Kidney (tissue), 13 donors: ENCODE measurements at regions not wholly inside any gene's neighbourhood (a gene's known extent, or its start where the extent isn't known, plus 50 kb on each side); places are given as distances from the start of the nearest gene placed in this dataset.

Source experiments
- DNase-seq, 5 donors: peaks; one replicate each; pipeline ENCODE4 v3.0.0-alpha.2; 2013 to 2020
- FAIRE-seq: peaks from 2 replicates; lab custom pipeline; 2012; peaks lifted over from hg19 to GRCh38; lab: Jason Lieb, UNC
- H3K27ac ChIP-seq, 2 donors: one replicate each; pipeline ENCODE4 v1.7.0; 2013; ENCODE audit warnings: low read depth in 2 of 2, low read length in 2 of 2, inconsistent platforms in 1 of 2
- H3K27me3 ChIP-seq: one replicate; pipeline ENCODE4 v1.7.1; 2013; ENCODE audit warnings: low read length, inconsistent platforms; ENCODE audit not compliant: control insufficient read depth, insufficient read depth
- H3K36me3 ChIP-seq, 3 donors: one replicate each; pipeline versions ENCODE4 v1.7.0 to v1.7.1; 2013; ENCODE audit warnings: low read length in 3 of 3, control low read depth in 1 of 3, inconsistent platforms in 1 of 3; ENCODE audit not compliant: insufficient read depth in 3 of 3, control insufficient read depth in 2 of 3
- H3K4me1 ChIP-seq, 3 donors: one replicate each; pipeline versions ENCODE4 v1.7.0 to v1.7.1; 2013; ENCODE audit warnings: low read length in 3 of 3, inconsistent platforms in 1 of 3, low read depth in 1 of 3; ENCODE audit not compliant: control insufficient read depth in 2 of 3, insufficient read depth in 2 of 3
- H3K4me3 ChIP-seq, 3 donors: one replicate each; pipeline versions ENCODE4 v1.7.0 to v1.8.1; 2013; ENCODE audit warnings: low read length in 3 of 3, control low read depth in 1 of 3, inconsistent platforms in 1 of 3
- H3K9ac ChIP-seq, 3 donors: one replicate each; pipeline versions ENCODE4 v1.7.0 to v1.7.1; 2013; ENCODE audit warnings: low read length in 3 of 3, control low read depth in 1 of 3, inconsistent platforms in 1 of 3
- H3K9me3 ChIP-seq, 3 donors: one replicate each; pipeline versions ENCODE4 v1.7.0 to v1.7.1; 2013; ENCODE audit warnings: low read length in 3 of 3, control low read depth in 1 of 3, inconsistent platforms in 1 of 3; ENCODE audit not compliant: control insufficient read depth in 2 of 3, insufficient read depth in 1 of 3
- intact Hi-C: fragments of 100-400 bp; cut with DNase I; formaldehyde crosslinking; loops from one replicate; pipeline ENCODE4 v1.11.1; 2022
- TF ChIP-seq, protein P1 (sequence below): IDR thresholded peaks from 3 replicates; pipeline ENCODE4 v1.5.1; 2012; ENCODE audit warnings: mild to moderate bottlenecking, moderate library complexity, borderline replicate concordance; ENCODE audit not compliant: insufficient read depth; ENCODE audit errors: extremely low read depth
- donor health status: control.
- donor health status: control.
- donor health status: control.
- donor health status: control.
- donor health status: control.
- donor health status: DM: yes; HTN: yes; CAD: no.
- donor health status: Normal renal cell carcinoma (clear cell type).

DNA sequence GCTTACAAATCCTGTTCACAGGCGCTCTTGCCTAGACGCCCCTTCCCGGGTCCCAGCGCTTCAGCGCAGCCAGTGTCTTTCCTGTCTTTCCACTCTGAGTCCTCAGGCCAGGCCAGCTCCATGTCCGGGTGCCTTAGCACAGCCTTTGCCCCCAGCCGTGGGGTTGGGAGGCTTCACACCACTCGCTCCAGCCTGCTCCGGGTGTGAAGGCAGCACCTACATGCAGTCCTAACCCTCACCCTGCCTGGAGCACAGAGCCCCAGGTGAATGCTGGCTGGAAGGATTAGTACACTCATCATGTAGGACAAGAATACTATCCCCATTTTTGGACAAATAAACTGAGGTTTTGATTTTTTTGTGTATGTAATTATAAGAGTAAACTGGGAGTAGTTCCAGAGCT is 81.7 kb upstream of the TMEM72 start:
- intact Hi-C loops: no loop called here
- H3K36me3 ChIP-seq: no peaks in the 10 kb centered on the region
- TF ChIP-seq, protein P1, sequence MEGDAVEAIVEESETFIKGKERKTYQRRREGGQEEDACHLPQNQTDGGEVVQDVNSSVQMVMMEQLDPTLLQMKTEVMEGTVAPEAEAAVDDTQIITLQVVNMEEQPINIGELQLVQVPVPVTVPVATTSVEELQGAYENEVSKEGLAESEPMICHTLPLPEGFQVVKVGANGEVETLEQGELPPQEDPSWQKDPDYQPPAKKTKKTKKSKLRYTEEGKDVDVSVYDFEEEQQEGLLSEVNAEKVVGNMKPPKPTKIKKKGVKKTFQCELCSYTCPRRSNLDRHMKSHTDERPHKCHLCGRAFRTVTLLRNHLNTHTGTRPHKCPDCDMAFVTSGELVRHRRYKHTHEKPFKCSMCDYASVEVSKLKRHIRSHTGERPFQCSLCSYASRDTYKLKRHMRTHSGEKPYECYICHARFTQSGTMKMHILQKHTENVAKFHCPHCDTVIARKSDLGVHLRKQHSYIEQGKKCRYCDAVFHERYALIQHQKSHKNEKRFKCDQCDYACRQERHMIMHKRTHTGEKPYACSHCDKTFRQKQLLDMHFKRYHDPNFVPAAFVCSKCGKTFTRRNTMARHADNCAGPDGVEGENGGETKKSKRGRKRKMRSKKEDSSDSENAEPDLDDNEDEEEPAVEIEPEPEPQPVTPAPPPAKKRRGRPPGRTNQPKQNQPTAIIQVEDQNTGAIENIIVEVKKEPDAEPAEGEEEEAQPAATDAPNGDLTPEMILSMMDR: no peak
- no peak overlapping the region for H3K9ac ChIP-seq
- no peak for FAIRE-seq
- no peak for DNase-seq
- no peak overlapping the region for H3K27ac ChIP-seq
- H3K9me3 ChIP-seq: no peaks in the 10 kb centered on the region
- no peak overlapping the region for H3K4me3 ChIP-seq
- H3K4me1 ChIP-seq: peaks cover 0 to 2% (median 0%) of the 10 kb centered on the region in 3 donors
- no peaks in the 10 kb centered on the region for H3K27me3 ChIP-seq

DNA sequence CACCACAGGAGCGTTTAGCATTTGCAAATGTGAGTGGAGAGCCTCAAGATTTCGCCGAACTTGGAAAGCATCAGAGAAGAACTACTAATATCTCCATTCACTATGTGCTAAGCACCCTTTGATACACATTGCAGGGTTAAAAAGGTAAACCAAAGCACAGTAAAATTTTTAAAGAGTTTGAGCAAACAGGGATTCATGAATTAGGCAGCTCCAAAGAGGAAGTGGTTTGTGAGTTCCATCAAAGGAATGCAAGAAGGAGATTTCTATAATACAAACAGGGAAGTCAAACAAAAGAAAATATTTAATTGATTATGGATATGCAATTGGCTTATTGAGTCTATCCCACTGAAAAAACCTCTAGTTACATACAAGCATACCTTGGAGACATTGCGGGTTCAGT is 81.1 kb upstream of the TMEM72 start:
- no peak for FAIRE-seq
- intact Hi-C loops: no loop called here
- H3K27me3 ChIP-seq: no peaks in the 10 kb centered on the region
- TF ChIP-seq, protein P1: no peak
- no peak overlapping the region for H3K27ac ChIP-seq
- no peaks in the 10 kb centered on the region for H3K9me3 ChIP-seq
- no peak overlapping the region for H3K9ac ChIP-seq
- H3K4me1 ChIP-seq: peaks cover 0 to 2% (median 0%) of the 10 kb centered on the region in 3 donors
- no peak overlapping the region for H3K4me3 ChIP-seq
- H3K36me3 ChIP-seq: no peaks in the 10 kb centered on the region
- no peak for DNase-seq

DNA sequence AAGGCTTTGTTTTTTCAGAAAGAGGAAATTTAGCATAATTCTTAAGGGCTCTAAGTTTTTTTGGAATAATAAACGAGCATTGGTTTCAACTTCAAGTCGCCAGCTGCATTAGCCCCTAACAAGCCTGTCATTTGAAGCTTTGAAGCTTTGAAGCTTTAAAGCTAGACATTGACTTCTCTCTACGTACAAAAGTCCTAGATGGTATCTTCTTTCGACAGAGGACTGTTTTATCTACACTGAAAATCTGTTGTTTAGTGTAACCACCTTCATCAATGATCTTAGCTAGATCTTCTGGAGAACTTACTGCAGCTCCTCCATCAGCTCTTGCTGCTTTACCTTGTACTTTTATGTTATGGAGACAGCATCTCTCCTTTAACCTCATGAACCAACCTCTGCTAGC is 79.6 kb upstream of the TMEM72 start:
- Histone ChIP-seq H3K4me3 (no peak overlapping the region), H3K27me3 (no peaks in the 10 kb centered on the region), H3K27ac (no peak overlapping the region), H3K9me3 (no peaks in the 10 kb centered on the region), H3K4me1 (peaks cover 0 to 2% (median 0%) of the 10 kb centered on the region in 3 donors), H3K9ac (no peak overlapping the region), H3K36me3 (no peaks in the 10 kb centered on the region)
- FAIRE-seq (no peak), DNase-seq (no peak)
- TF ChIP-seq, protein P1: no peak
- intact Hi-C loops: no loop called here

DNA sequence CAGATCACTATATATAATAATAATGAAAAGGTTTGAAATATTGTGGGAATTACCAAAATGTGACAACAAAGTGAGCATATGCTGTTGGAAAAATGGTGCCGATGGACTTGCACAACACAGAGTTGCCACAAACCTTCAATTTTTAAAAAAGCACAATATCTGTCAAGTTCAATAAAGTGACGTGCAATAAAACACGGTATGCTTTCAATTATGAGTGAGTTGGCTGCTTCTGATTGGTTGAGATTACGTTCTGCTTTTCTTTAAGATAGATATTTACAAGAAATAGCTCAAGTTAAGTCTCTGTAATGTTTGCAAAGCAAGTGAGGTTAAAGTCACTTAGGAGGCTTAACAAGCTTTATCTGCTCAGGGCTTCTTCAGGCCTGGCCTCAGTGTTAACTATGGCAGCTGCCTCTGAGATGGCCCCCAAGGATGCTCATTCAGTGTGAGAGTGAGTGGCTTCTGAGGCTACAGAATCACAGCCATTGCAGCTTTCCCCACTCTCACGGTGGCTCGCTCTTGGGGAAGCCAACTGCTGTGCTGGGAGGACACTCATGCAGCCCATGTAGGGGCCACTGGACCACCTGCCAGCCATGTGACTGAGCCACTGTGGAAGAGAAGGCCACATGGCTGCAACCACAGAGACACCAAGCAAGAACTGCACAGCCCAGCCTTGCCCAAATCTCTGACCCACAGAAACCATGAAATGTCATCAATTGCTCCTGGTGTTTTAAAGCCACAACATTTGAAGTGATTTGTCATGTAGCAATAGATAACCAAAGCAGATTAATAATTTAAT is 78.3 kb upstream of the TMEM72 start:
- DNase-seq (no peak), FAIRE-seq (no peak)
- Histone ChIP-seq H3K27ac (no peak overlapping the region), H3K4me3 (no peak overlapping the region), H3K36me3 (no peaks in the 10 kb centered on the region), H3K9ac (no peak overlapping the region), H3K4me1 (peaks cover 0 to under 1% (median 0%) of the 10 kb centered on the region in 3 donors), H3K9me3 (no peaks in the 10 kb centered on the region), H3K27me3 (no peaks in the 10 kb centered on the region)
- TF ChIP-seq, protein P1: no peak
- intact Hi-C loops: no loop called here
